ENCODE measurements at regions not wholly inside any gene's neighbourhood (a gene's known extent, or its start where the extent isn't known, plus 50 kb on each side); places are given as distances from the start of the nearest gene placed in this dataset.

DNA sequence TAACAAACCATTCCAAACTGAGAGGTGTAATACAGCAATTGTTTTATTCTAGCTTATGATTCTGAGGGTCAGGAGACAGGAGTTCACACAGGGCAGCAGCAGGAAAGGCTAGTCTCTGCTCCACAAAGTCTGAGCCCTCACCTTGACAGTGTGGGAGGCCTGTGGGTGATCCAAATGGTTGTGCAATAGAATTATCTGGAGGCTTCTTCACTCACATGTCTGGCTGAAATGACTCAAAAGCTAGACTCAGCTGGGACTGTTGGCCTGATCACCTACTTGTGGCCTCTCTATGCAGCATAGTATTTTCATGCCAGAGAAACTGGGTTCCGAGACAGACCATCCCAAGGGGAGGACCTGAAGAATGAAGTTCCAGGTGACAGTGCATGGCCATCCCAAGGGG is 233.9 kb upstream of the UBE2E2 start:
- DNase-seq: no peak

DNA sequence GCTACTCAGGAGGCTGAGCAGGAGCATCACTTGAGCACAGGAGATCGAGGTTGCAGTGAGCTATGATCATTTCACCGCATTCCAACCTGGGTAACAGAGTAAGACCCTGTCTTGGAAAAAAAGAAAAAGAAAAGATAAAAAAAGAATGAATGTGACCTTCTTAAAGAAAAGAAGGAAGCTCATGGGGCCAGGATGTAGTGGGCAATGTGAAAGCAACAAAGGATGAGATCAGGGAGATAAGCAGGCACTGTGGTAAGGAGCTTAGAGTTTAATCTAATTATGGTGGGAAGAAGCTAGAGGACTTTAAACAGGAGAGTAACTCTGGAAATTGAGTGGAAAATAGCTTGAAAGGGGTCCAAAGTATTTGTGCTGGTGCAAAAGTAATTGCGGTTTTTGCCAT is 231.6 kb upstream of the UBE2E2 start:
- peak; percentile 17 for DNase-seq

DNA sequence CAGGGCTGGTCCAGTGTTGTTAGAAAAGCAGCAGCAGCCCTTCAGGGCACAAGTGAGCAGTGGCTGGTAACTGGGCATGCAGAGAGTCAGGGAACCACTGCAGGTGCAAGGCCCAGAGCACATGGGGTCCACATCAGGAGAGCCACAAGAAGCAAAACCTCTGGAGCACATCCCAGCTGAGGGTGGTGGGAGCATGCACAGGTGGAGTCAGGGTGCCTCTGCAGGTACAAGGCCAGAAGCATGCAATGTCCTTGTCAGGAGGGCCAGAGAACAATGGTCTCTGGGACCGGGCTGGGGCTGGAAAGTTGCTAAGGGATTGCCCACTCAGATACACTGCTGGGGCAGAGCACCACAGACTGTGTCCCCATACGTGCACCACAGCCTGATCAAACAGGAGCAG is 226.1 kb upstream of the UBE2E2 start:
- DNase-seq: no peak

DNA sequence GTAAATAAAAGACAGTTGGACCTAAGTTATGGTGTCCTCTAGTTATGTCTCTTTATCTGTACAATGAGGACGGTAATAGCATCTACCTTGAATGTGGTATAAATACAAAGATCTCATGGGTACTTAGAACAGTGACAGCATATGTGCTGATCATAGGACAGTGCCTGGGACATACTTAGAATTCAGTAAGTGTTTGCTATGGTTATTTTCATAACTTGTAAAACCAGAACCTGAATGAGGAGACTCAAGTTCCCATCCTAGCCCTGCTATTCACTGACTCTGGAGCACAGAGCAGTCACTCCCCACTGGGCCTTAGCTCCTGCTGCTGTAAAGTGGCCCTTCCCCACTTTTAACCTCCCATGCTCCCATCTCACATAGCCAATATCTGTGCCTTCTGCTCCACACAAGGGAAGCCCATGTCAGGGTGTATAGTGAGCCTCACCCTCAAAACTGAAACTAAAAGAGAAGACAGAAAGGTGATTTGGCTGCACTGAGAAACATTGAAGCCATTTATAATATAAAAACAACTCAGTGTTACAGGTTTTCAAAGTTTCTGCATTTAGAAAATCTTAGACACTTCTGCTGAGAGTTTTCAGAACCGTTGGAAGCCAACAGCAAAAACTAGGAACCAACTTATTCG is 225.4 kb upstream of the UBE2E2 start:
- peak; percentile 5 for DNase-seq

DNA sequence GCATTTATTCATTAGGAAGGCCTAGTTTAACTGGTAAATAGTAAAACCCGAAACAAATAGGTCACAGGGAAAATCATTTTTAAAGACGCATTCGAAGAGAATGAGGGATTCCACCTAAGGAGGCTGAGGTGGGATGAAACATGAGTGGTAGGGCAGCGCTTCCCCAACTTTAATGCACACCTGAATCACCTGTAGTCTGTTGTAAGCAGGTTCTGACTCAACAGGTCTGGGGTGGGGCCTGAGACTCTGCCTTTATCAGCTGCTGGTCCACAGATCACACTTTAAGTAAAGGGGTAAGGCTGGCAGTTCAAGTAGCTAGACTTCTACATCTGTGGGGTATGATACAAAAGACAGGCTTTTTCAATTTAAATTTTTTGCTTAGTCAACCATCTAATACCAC is 223.5 kb upstream of the UBE2E2 start:
- no peak for DNase-seq

DNA sequence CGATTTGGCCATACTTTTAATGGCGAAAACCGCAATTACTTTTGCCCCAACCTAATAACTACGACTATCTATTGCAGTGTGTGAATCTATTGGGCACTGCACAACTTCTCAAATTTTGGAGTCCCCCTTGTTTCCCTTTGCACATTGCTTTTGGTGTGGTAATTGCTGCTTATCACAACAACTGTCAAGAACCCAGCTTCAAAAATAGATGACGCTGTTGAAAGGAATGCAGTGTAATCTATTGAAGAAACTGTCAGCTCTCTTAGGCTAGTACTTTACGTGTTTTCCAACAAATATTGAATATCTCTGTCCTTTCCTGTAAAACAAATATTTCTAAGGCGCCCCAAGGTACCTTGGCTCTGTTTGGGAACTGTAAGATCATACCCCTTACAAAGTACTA is 222.8 kb upstream of the UBE2E2 start:
- peak; percentile 1 for DNase-seq

DNA sequence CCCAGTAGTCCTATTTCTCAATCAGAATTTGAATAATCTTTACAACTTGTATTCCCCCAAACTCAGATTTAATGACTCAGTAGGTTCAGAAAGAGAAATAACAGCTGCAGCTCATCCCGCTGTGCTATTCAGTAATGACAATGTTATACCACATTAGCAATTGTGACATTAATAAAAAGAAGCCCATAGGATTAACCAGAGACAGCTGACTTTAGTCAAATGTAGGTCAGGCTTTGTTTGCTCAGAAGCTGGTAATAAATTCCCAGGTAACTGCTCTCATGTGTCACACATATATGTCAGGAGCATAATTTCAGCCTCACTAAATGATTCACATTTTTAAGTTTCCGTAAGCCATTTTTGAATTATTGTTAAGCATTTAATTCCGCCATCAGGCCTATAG is 222.0 kb upstream of the UBE2E2 start:
- DNase-seq: no peak

DNA sequence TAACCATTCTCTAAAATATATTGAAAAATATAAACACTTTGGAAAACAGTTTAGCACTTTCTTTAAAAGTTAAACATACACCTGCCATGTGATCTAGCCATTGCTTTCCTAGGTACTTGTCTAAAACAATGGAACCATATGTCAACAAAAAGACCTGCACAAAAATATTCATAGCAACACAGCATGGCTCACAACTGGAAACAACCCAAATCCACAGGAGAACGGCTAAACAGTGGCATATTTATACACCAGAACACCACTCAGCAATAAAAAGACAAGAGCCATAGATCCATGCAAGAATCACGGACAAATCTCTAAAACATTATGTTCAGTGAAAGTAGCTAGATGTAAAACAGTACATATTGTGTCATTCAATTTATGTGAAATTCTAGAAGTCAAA is 221.3 kb upstream of the UBE2E2 start:
- no peak for DNase-seq

DNA sequence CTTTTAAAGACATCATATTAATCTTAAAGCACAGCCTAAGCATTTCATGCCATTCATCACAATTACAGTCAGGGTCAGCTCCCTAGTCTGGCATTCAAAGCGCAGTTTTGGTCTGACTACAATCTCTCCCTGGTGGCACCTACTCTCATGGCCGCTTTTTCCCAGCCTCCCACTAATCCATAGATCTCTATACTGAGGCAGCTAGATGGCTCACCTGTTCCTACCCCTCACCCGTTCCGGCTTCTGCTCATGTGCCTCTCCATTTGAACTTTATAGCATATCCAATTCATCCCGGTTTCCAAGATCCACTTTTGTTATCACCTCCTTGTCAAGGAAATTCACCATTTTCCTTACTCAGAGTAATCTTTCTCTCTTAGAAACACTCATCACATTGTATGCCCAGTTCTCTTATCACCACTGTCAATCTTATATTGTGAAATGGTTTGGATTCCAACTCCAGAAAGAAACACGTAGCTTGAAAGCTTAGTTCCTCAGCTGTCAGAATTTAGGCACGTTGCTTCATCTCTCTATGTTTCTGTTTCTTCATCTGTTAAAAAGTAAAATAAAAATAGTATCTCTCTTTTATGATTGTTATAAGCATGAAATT is 220.0 kb upstream of the UBE2E2 start:
- DNase-seq: peak; percentile 8

DNA sequence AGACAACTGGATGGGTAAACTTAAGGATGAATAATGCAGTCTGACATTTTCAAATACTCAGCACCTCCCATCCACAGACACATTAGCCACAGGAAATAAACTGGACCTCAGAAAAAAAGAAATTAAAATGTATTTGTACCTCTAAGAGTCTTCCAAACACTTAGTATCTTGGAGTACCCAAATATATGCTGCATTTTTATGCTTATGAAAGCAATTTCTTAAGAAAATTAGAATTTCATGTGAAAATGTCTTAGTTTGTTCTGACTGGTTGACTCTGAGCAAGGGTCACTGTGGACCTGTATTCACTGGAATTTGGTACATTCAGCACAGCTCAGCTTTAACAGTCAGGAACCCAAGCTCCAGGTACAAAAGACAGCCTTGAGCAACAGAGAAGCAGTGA is 216.2 kb upstream of the UBE2E2 start:
- no peak for DNase-seq

DNA sequence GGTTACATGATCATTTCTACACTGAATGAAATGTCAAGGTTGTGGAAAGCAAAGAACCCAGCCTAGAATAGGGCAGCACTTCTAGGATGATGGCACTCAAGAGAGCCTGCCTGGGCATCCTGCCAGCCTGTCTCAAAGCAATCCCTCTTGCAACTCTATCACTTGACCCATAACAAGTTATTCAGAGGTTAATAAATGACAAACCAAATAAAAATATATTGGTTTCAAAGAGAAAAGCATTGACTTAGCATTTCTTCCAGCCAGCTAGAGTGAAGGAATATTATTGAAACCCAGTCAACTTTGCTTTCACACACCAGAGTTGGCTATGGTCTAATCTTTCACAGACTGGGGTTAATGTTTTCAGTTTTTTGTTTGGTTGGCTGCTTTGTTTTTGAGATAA is 214.6 kb upstream of the UBE2E2 start:
- DNase-seq: no peak

DNA sequence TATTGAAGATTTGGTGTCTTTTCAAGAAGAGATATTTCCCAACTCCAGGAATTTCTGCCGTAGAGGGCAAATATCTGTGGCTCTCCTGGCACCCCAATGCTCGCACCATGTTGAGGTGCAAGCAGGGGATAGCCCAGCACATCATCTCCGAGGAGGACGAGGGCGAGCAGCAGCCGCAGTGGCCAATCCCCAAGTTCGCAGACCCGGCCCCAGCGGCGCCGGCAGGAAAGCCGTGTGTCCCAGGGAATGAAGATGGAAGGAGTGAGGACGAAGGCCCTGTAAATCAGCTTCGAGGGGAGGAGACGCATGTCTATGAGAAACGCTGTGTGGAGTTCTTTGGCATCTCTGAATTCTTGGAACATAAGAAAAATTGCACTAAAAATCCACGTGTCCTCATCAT is 213.4 kb upstream of the UBE2E2 start:
- DNase-seq: no peak

DNA sequence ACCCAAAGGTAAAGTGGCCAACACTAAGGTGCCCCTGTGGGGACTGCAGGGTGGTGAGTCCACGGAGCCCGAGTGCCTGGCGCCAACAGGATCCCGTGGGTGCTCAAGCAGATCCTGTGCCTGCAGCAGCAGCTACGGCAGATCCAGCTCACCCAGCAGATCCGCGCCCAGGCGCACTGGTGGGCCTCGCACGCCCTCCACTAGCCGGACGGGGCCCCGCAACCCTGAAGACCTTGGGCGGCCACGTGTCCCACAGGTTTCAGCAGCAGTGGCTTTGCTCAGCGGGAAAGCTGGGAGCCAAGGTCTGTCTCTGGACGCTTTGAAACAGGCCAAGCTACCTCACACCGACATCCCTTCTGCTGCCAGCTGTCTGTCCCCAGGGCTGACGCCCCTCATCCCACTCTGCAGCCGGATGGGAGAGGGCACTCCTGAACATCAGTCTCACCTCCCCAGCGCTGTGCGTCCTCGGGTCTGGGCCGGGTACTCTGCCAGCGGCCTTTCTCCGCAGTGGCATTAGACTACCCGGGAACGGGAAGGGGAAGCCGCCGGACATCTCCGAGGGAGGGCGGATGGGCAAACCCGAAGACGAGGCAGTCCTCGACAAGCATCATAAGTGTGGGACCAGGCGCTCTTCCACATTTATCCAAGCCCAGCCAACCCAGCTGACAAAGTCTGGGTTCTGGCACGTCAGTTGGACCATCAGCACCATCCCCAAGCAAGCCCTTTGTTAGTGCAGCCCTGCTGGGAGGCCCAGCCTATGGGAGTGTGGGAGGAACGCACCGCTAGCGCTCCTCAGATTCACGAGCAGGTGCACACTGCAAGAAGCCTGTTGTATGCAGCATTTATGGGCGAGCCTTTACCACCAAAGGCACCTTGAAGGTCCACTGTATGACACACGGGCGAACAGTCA is 212.6 kb upstream of the UBE2E2 start:
- no peak for DNase-seq

DNA sequence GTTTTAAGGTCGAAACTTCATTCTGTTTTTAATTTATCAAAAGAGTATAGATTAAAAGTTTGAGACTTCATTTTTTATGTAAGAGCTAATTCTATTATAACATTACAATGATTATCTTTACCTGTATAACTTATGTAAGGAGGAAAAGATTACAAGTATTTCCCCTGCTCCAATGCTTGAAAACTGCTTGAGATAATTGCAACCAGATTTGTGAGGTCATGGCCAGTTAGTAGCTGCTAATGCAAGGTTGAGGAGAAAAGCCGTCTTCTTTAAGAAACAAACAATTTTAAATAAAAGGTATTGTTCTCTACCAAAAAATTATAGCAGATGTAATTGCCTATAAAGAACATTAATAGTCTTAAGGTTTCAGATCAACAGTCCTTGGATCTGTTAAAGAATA is 208.3 kb upstream of the UBE2E2 start:
- no peak for DNase-seq

DNA sequence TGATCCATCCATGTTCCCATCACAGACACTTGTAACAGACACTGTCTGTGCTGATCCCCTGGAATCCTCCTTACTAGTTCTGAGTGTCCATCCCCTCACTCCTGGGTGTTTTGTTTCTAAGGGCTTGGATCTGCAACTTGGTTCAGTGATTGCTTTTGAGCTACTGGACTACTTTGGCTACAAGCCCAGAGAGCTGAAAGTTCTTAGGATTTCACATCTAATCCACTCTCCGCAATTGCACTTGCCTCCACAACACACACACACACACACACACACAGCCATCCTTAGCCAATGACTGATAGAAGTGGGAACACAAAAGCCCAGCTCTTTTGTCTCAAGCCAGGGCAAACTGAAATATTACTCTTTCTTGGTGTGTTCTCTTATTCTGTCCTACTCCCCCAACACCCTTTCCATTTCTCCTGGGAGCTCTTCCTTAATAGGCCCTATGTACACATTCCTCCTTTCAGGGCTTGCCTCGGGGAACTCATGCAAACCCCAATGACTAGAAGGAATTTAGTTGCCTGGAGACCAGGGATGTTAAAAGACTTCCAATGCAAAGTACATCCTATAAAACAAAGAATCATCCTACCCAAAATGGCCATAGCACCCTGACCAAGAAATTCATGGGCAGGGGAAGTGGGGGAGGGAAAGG is 206.1 kb upstream of the UBE2E2 start:
- no peak for DNase-seq

DNA sequence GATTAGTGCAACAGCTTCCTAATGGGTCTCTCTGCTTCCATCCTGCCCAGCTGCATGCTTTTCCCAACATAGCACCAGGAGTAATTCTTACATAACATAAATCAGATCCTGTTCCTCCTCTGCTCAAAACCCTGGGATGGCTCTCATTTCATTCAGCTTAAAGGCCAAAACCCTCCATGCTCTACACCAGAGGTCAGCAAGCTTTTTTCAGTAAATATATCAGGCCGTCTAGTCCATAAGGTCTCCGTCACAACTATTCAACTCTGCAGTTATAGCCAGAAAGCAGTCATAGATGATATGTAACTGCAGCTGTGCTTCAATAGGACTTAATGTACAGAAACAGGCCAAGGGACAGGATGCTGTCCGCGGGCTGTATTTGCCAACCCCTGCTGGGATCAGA is 202.8 kb upstream of the UBE2E2 start:
- DNase-seq: no peak

DNA sequence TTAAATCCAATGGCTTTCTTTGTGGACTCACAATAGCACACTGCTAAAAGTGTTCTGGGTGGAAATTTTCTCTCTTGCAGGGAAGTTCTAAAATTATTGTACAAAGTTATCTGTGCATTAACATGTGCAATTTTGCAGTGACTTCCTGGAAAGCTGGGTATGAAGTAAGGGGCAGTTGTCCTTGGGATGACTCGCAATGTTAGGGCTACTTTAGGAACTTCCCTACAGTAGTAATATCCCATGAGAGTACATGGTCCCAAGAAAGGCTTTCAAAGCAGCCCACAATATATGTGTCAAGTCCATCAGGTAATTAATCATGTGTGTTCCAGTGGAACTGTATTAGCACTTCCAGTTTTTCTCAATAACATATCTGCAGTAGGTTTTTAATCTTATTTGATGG is 201.0 kb upstream of the UBE2E2 start:
- no peak for DNase-seq

DNA sequence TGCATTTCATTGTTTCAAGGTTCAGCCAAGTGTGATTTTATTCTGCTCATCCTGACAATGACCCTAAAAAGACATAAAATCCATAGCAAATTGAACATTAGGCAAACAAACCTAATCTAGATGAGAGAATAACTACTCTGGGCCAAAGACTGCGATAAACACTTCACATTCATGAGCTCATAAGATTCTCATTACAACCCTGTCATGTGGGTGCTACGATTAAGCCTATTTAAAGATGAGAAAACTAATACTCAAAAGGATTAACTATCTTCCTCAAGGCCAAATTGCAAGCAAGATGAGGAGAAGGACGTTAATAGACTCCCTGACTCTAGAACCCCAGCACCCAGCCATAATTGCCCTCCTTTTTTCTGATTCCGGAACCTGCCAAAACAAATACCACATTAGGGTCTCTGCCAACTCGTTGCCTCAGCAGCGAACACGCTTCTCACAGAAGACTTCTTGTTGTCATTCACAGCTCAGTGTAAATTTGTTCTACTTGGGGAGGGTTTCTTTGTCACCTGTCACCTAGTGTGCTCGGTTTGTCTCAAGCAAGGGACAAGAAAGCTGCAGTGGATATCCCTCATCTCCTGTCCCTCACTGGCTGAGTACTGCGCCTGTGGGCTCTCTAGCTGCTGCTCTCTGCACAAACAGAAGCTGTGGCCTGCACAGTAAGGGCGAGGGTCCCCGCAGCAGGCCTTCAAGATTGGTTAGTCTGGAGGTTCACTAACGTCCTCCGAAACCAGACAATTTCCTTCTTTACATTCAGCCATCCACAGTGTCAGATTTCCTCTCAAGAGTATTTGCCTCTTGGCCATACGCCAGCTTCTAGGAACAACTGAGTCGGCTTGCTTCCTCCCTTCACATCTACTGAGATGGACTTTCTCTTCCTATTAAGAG is 200.0 kb upstream of the UBE2E2 start:
- no peak for DNase-seq

DNA sequence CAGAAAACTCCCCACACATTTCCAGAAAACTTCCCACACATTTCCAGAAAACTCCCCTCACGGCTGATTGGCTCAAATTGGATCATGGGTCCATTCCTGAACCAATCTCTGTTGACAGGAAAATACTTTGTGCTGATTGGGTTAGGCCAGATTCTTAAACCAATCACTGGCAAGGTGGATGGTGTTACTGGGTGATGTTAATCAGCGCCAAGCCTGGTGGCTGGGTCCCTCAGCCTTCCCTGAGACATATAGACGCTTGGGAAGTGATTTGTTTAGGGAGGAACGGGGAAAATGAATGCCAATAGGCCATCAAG is 199.4 kb upstream of the UBE2E2 start:
- no peak for DNase-seq

DNA sequence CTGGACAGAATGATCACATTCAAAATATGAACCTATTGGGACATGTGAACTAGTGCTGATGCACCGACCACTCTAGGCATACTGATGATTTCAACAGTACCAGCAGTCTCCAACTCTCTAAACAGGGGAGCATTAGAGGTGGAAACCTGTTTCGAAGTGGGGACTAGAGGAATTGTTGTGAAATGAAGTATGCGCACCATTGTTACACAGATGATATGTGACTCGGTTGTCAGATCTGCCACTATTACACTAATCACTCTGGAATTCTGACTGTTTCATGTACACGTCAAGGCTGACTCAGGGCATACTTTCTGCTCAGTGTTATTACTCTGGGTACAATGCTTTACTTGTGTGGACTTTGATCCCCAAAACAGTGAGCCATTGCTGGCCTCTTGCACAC is 198.2 kb upstream of the UBE2E2 start:
- DNase-seq: no peak

DNA sequence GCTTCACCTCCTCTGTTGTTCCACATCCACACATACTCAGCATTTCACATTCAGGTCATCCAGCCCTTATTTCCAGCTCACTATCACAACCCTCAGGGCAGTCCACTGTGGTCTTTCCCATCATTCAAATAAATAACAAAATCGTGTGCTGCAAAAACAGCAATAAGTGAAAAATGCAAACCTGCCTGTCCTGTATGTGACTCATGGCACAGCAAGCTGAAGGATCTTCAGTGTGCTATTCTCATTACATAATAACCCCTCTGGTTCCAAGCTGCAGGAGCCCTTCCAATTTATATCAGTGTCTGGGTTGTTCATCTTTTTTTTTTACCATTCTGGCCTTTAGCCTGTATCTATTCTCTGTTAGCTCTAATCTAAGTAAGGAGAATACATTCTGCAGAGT is 185.3 kb upstream of the UBE2E2 start:
- DNase-seq: peak; percentile 3

DNA sequence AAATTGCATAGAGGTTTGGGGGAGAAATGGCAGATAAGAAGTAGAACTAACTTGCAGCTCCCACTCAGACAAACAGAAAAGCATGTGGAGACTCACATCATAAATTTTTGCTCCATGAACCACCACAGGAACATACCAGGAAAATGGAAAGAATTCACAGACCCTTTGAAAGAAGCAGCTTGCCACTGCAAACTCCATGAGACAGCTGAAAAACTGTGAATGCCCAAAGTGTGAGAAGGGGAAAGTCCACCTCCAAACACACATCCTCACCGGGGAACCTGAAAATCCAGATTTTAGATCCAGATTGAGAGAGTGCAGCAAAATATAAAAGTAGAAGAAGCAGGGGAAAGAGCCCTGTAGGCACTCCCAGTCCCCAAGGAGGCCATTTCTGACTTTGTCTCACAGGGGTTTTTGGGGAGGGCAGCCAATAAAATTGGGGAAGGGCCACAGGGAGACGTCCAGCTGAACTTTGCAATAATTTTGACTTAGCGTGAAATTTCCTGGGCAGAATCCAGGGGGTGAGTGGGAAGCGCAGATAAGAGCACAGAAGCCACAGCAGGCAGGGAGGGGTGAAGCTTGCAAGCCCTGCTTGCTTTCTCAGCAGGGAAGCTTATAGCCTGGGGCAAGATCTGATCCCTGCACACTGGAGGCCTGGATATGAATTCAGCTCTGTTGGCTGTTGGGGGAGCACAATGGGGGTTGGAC is 183.4 kb upstream of the UBE2E2 start:
- peak; percentile 54 for DNase-seq
